SK-N-SH (cell line): ENCODE measurements at regions not wholly inside any gene's neighbourhood (a gene's known extent, or its start where the extent isn't known, plus 50 kb on each side); places are given as distances from the start of the nearest gene placed in this dataset.

Experiments used
- CTCF ChIA-PET: fragments of 300-600, 350-600 bp; formaldehyde crosslinking; extraction: SDS; loops from one replicate; lab custom pipeline; 2021; lab: Yijun Ruan, JAX
- POLR2A ChIA-PET: fragments of 350-600 bp; sonication (Branson Sonifier 250); formaldehyde crosslinking; extraction: SDS; loops from one replicate; lab custom pipeline; 2020; ENCODE audit warnings: antibody characterized with exemption, inconsistent platforms; lab: Yijun Ruan, JAX
- DNase-seq: peaks from one replicate; pipeline ENCODE4 v3.0.0; 2012
- H2AFZ ChIP-seq: fragments of 200-600 bp; sonication (generic); 2 replicates; pipeline ENCODE4 v1.8.1; 2016; ENCODE audit warnings: antibody characterized with exemption, mild to moderate bottlenecking, low read depth
- H3F3A ChIP-seq: fragments of 200-600 bp; sonication (generic); replicated peaks from 2 replicates; pipeline ENCODE3; 2016; ENCODE audit warnings: antibody characterized with exemption, mild to moderate bottlenecking; ENCODE audit not compliant: insufficient read depth
- H3K27ac ChIP-seq, 2 experiments: fragments of 200-500 bp in 1 of 2; fragments of 200-600 bp in 1 of 2; sonication (Bioruptor generic) in 1 of 2; sonication (generic), shearing (Covaris generic) in 1 of 2; 2 replicates each; pipeline versions ENCODE4 v1.5.1 to v1.6.1; 2014 to 2016; ENCODE audit warnings: low read depth in 2 of 2, inconsistent platforms in 1 of 2, low read length in 1 of 2, mild to moderate bottlenecking in 1 of 2, mixed read lengths in 1 of 2
- H3K27me3 ChIP-seq: fragments of 200-600 bp; sonication (generic), shearing (Covaris generic); 2 replicates; pipeline ENCODE4 v1.6.1; 2016; ENCODE audit warnings: mixed run types; ENCODE audit not compliant: insufficient read depth
- H3K36me3 ChIP-seq, 2 experiments: fragments of 200-500 bp in 1 of 2; fragments of 200-600 bp in 1 of 2; sonication (Bioruptor generic) in 1 of 2; sonication (generic) in 1 of 2; replicated peaks in 1 of 2; 2 replicates each; pipeline versions ENCODE3 to v1.5.1; 2014 to 2016; ENCODE audit warnings: low read length in 1 of 2, mild to moderate bottlenecking in 1 of 2; ENCODE audit not compliant: insufficient read depth in 2 of 2, control insufficient read depth in 1 of 2
- H3K4me1 ChIP-seq, 2 experiments: fragments of 200-500 bp in 1 of 2; fragments of 200-600 bp in 1 of 2; sonication (Bioruptor generic) in 1 of 2; sonication (generic), shearing (Covaris generic) in 1 of 2; 2 replicates each; pipeline versions ENCODE4 v1.5.1 to v1.6.1; 2014 to 2016; ENCODE audit warnings: low read depth in 1 of 2, low read length in 1 of 2, mixed run types in 1 of 2; ENCODE audit not compliant: insufficient read depth in 2 of 2, control insufficient read depth in 1 of 2
- H3K4me2 ChIP-seq: fragments of 200-600 bp; sonication (generic), shearing (Covaris generic); 2 replicates; pipeline ENCODE4 v1.6.1; 2017; ENCODE audit warnings: mixed run types
- H3K4me3 ChIP-seq, 2 experiments: fragments of 200-500 bp in 1 of 2; fragments of 200-600 bp in 1 of 2; sonication (Bioruptor generic) in 1 of 2; sonication (generic), shearing (Covaris generic) in 1 of 2; 2 replicates each; pipeline versions ENCODE4 v1.5.1 to v1.8.1; 2014 to 2016; ENCODE audit warnings: low read depth in 2 of 2, inconsistent platforms in 1 of 2, low read length in 1 of 2, mild to moderate bottlenecking in 1 of 2, mixed read lengths in 1 of 2, moderate library complexity in 1 of 2
- H3K79me2 ChIP-seq: fragments of 200-600 bp; sonication (generic); 2 replicates; pipeline ENCODE4 v1.8.1; 2017; ENCODE audit warnings: mild to moderate bottlenecking; ENCODE audit not compliant: insufficient read depth
- H3K9ac ChIP-seq: fragments of 200-600 bp; sonication (generic); 2 replicates; pipeline ENCODE4 v1.6.1; 2017; ENCODE audit warnings: mixed run types
- H3K9me2 ChIP-seq: fragments of 200-600 bp; sonication (generic); 2 replicates; pipeline ENCODE4 v1.6.1; 2017; ENCODE audit warnings: mixed run types
- H3K9me3 ChIP-seq: fragments of 200-600 bp; sonication (generic); 2 replicates; pipeline ENCODE4 v1.6.1; 2017; ENCODE audit warnings: mixed run types, mild to moderate bottlenecking, moderate library complexity
- H4K20me1 ChIP-seq: fragments of 200-600 bp; sonication (generic); 2 replicates; pipeline ENCODE4 v1.6.1; 2017; ENCODE audit warnings: mild to moderate bottlenecking, mixed run types; ENCODE audit not compliant: insufficient read depth
- CHD2 ChIP-seq: fragments of 150-350 bp; IDR thresholded peaks from 2 replicates; pipeline ENCODE4 v1.6.1; 2018; ENCODE audit warnings: low read length; ENCODE audit not compliant: partially characterized antibody
- ELF1 ChIP-seq: IDR thresholded peaks from 2 replicates; pipeline ENCODE4 v1.4.0; 2012
- EZH2phosphoT487 ChIP-seq: fragments of 200-600 bp; sonication (generic); IDR thresholded peaks from 2 replicates; pipeline ENCODE4 v1.6.1; 2017; ENCODE audit warnings: low read depth, mixed run types, mild to moderate bottlenecking, antibody characterized with exemption, moderate library complexity, borderline replicate concordance
- FOSL2 ChIP-seq: IDR thresholded peaks from 2 replicates; pipeline ENCODE4 v1.4.0; 2012; ENCODE audit warnings: low read depth, mild to moderate bottlenecking, moderate library complexity, borderline replicate concordance
- FOXJ3 ChIP-seq: sonication (generic); formaldehyde crosslinking; IDR thresholded peaks from 2 replicates; pipeline ENCODE4 v1.5.1; 2020; ENCODE audit warnings: mild to moderate bottlenecking, missing genetic modification reagents
- FOXM1 ChIP-seq: IDR thresholded peaks from 2 replicates; pipeline ENCODE4 v1.4.0; 2012; ENCODE audit warnings: low read depth, mild to moderate bottlenecking
- GABPA ChIP-seq: IDR thresholded peaks from 2 replicates; pipeline ENCODE4 v1.4.0; 2012; ENCODE audit warnings: low read depth, mild to moderate bottlenecking
- JUND ChIP-seq: IDR thresholded peaks from 2 replicates; pipeline ENCODE4 v1.4.0; 2012
- NRF1 ChIP-seq: IDR thresholded peaks from 2 replicates; pipeline ENCODE4 v1.6.1; 2012; ENCODE audit warnings: low read depth, mild to moderate bottlenecking, low read length
- POLR2AphosphoS5 ChIP-seq: IDR thresholded peaks from 2 replicates; pipeline ENCODE4 v1.6.1; 2012; ENCODE audit warnings: low read depth, low read length
- RCOR1 ChIP-seq: fragments of 150-350 bp; IDR thresholded peaks from 2 replicates; pipeline ENCODE4 v1.6.1; 2017; ENCODE audit warnings: antibody characterized with exemption, low read length
- SIN3A ChIP-seq: IDR thresholded peaks from 2 replicates; pipeline ENCODE4 v1.6.1; 2012; ENCODE audit warnings: low read depth, mild to moderate bottlenecking, low read length, moderate library complexity, borderline replicate concordance
- TAF1 ChIP-seq: IDR thresholded peaks from 2 replicates; pipeline ENCODE4 v1.6.1; 2012; ENCODE audit warnings: low read depth, mild to moderate bottlenecking, low read length, moderate library complexity, borderline replicate concordance
- TCF12 ChIP-seq: IDR thresholded peaks from 2 replicates; pipeline ENCODE4 v1.4.0; 2012
- TEAD4 ChIP-seq: IDR thresholded peaks from 2 replicates; pipeline ENCODE4 v1.4.0; 2012; ENCODE audit warnings: mild to moderate bottlenecking, borderline replicate concordance; ENCODE audit not compliant: insufficient read depth
- WGBS: methylation state at CpG from one replicate; pipeline ENCODE4 v1.1.6; 2017; ENCODE audit warnings: low lambda C conversion rate; 5-methylcytosine and 5-hydroxymethylcytosine counted together
- TF ChIP-seq, protein P1 (sequence below): IDR thresholded peaks from 2 replicates; pipeline ENCODE4 v1.4.0; 2012; ENCODE audit warnings: low read depth
- TF ChIP-seq, protein P2 (sequence below): IDR thresholded peaks from 2 replicates; pipeline ENCODE4; 2012
- TF ChIP-seq, protein P3 (sequence below): IDR thresholded peaks from 2 replicates; pipeline ENCODE4 v1.4.0; 2012; ENCODE audit warnings: low read depth, borderline replicate concordance
- TF ChIP-seq, protein P4 (sequence below): fragments of 150-350 bp; IDR thresholded peaks from 2 replicates; pipeline ENCODE4 v1.6.1; 2017; ENCODE audit warnings: antibody characterized with exemption, low read length, low read depth, borderline replicate concordance

DNA sequence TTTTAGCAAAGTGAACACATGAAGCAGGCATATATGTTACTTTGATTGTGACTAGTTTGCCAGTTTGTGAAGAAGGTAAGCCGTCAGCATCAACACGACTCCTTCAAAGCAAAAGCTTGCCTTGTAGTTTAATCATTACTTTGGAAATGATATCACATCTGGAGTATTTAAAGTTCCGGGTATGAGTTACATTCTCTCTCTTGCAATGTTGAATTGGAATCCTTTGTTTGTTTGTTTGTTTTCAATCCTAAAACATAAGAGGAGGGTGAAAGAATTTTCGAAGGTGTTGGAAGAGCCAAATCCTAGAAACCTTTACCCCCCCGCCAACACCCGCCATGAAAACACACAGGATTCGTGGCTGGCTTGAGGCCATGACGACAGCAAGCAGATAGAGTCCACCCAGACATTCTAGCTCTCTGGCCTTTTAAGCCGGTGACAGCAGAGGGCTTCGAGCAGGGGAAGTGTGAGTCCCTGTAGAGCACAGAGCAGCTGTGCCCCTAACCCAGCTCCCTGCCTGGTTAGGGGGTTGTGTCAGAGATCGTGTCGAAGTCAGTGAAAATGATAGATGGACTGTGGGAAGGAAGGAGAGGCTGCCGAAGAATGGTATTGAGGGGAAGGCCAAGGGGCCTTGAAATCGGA, 103.8 kb upstream of the SMIM21 start:
- no peaks in the 10 kb centered on the region for H4K20me1 ChIP-seq
- H3K4me1 ChIP-seq: no peaks in the 10 kb centered on the region; a peak in 1 of 4 replicates
- TF ChIP-seq GABPA: no peak
- TF ChIP-seq, protein P1, sequence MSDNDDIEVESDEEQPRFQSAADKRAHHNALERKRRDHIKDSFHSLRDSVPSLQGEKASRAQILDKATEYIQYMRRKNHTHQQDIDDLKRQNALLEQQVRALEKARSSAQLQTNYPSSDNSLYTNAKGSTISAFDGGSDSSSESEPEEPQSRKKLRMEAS: no peak
- no peak for TF ChIP-seq EZH2phosphoT487
- TF ChIP-seq, protein P2, sequence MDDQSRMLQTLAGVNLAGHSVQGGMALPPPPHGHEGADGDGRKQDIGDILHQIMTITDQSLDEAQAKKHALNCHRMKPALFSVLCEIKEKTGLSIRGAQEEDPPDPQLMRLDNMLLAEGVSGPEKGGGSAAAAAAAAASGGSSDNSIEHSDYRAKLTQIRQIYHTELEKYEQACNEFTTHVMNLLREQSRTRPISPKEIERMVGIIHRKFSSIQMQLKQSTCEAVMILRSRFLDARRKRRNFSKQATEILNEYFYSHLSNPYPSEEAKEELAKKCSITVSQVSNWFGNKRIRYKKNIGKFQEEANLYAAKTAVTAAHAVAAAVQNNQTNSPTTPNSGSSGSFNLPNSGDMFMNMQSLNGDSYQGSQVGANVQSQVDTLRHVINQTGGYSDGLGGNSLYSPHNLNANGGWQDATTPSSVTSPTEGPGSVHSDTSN: no peak
- TF ChIP-seq, all 33 proteins: peak for 0
- H3K9me2 ChIP-seq: no peaks in the 10 kb centered on the region
- 64% methylated on average over 14 of the region's 14 CpGs for WGBS
- no peak overlapping the region for H3K9ac ChIP-seq
- POLR2A ChIA-PET: no interaction called here
- H3K79me2 ChIP-seq: no peaks in the 10 kb centered on the region
- no peaks in the 10 kb centered on the region for H3K36me3 ChIP-seq
- no peaks in the 10 kb centered on the region for H3K27me3 ChIP-seq
- H3K4me3 ChIP-seq: no peak overlapping the region
- no peak overlapping the region for H2AFZ ChIP-seq
- no peak overlapping the region for H3K4me2 ChIP-seq
- no peak overlapping the region for H3K27ac ChIP-seq
- H3F3A ChIP-seq: no peaks in the 10 kb centered on the region
- DNase-seq: no peak
- CTCF ChIA-PET: interaction anchor here (0.7 kb wide), 1 partner anchor 120 kb away, joined by 3 read pairs; no protein-coding TSS in a partner anchor
- H3K9me3 ChIP-seq: no peaks in the 10 kb centered on the region

DNA sequence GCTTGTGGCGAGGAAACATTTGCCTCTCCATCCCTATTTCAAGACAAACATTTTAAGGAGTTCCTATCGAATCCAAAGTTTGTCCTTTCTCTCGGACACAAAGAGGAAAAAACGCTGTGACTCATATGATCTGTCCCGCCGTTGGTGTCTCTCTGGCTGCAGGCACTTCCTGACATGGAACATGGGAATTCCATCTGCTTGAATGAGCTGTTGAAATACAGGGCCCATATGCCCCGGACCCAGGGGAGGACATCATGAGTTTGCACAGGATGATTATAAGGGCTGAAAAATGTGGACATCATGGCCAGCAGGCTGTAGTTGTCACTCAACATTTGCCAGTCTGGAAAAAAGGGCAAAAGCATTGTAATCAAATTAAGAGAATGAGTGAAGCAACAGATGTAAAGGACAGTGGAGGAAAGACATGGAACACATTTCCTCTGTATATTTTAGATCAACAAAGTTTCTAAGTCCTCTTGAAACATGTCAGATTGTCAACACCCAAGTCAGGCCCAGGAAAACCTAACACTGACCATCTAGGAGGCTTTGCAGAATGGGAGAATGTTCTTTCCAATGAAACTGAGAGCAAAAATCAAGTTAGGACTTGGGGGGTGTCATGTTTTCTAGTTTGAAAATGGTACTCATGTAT, 103.2 kb upstream of the SMIM21 start:
- no peak overlapping the region for H3K4me2 ChIP-seq
- DNase-seq: no peak
- H4K20me1 ChIP-seq: no peaks in the 10 kb centered on the region
- H2AFZ ChIP-seq: no peak overlapping the region
- no peak overlapping the region for H3K9ac ChIP-seq
- no peak for TF ChIP-seq TCF12
- POLR2A ChIA-PET: no interaction called here
- H3K79me2 ChIP-seq: no peaks in the 10 kb centered on the region
- H3K27ac ChIP-seq: no peak overlapping the region
- H3F3A ChIP-seq: no peaks in the 10 kb centered on the region
- CTCF ChIA-PET: no interaction called here
- H3K9me2 ChIP-seq: no peaks in the 10 kb centered on the region
- H3K4me1 ChIP-seq: no peaks in the 10 kb centered on the region; a peak in 1 of 4 replicates
- no peaks in the 10 kb centered on the region for H3K36me3 ChIP-seq
- H3K27me3 ChIP-seq: no peaks in the 10 kb centered on the region
- no peak overlapping the region for H3K4me3 ChIP-seq
- 52% methylated on average over 7 of the region's 7 CpGs for WGBS
- H3K9me3 ChIP-seq: no peaks in the 10 kb centered on the region

DNA sequence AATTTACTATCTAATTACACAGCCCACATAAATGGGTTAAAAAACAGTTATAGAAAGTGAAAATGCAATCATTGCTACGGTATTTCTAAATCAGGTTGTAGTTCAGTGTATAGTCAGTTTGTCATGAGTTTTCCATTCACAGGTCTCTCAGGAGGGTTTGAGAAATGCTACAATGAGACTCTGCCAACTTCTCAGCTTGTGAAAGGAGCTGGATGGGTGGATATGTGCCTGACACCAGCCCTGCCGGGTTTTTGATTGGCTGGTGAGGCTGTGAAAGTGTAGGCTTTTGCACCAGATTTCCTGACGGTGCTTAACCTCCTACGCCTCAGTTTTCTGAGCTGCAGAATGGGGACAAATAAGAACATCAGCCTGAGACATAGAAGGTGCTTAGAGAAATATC, 102.6 kb upstream of the SMIM21 start:
- no peaks in the 10 kb centered on the region for H3K79me2 ChIP-seq
- no peak for DNase-seq
- no peaks in the 10 kb centered on the region for H3K9me3 ChIP-seq
- no peak overlapping the region for H2AFZ ChIP-seq
- no peaks in the 10 kb centered on the region for H3K27me3 ChIP-seq
- no peak overlapping the region for H3K4me2 ChIP-seq
- 42% methylated on average over 4 of the region's 4 CpGs for WGBS
- no peaks in the 10 kb centered on the region for H3F3A ChIP-seq
- ChIA-PET CTCF (no interaction called here), POLR2A (no interaction called here)
- H3K9me2 ChIP-seq: no peaks in the 10 kb centered on the region
- H3K4me1 ChIP-seq: no peaks in the 10 kb centered on the region; a peak in 1 of 4 replicates
- H3K9ac ChIP-seq: no peak overlapping the region
- no peak overlapping the region for H3K4me3 ChIP-seq
- no peak overlapping the region for H3K27ac ChIP-seq
- no peaks in the 10 kb centered on the region for H3K36me3 ChIP-seq
- no peaks in the 10 kb centered on the region for H4K20me1 ChIP-seq
- TF ChIP-seq CHD2 (no peak), FOXJ3 (CRISPR knock-in tag) (no peak), POLR2AphosphoS5 (no peak), ELF1 (no peak), FOXM1 (no peak), FOSL2 (no peak), SIN3A (no peak), JUND (no peak), TEAD4 (no peak), RCOR1 (no peak), TAF1 (no peak), NRF1 (no peak)
- TF ChIP-seq, protein P3, sequence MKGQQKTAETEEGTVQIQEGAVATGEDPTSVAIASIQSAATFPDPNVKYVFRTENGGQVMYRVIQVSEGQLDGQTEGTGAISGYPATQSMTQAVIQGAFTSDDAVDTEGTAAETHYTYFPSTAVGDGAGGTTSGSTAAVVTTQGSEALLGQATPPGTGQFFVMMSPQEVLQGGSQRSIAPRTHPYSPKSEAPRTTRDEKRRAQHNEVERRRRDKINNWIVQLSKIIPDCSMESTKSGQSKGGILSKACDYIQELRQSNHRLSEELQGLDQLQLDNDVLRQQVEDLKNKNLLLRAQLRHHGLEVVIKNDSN: no peak
- TF ChIP-seq, protein P4, sequence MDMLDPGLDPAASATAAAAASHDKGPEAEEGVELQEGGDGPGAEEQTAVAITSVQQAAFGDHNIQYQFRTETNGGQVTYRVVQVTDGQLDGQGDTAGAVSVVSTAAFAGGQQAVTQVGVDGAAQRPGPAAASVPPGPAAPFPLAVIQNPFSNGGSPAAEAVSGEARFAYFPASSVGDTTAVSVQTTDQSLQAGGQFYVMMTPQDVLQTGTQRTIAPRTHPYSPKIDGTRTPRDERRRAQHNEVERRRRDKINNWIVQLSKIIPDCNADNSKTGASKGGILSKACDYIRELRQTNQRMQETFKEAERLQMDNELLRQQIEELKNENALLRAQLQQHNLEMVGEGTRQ: no peak
